NB4 (cell line): ENCODE measurements at regions not wholly inside any gene's neighbourhood (a gene's known extent, or its start where the extent isn't known, plus 50 kb on each side); places are given as distances from the start of the nearest gene placed in this dataset.

Experiments used
- DNase-seq: peaks from one replicate; pipeline ENCODE4 v3.0.0; 2010; ENCODE audit warnings: low read depth
- H3K4me3 ChIP-seq: one replicate; pipeline ENCODE4 v1.5.1; 2011; ENCODE audit warnings: mild to moderate bottlenecking, low read depth, low read length, moderate library complexity
- MYC ChIP-seq: IDR thresholded peaks from 2 replicates; pipeline ENCODE4 v1.6.1; 2011; ENCODE audit warnings: low read depth, low read length
- POLR2A ChIP-seq: IDR thresholded peaks from 2 replicates; pipeline ENCODE4 v1.6.1; 2011; ENCODE audit warnings: mild to moderate bottlenecking; ENCODE audit not compliant: insufficient read length; ENCODE audit errors: extremely low read depth
- TF ChIP-seq, protein P1 (sequence below): IDR thresholded peaks from 2 replicates; pipeline ENCODE4 v1.6.1; 2011; ENCODE audit warnings: low read depth, low read length
- TF ChIP-seq, protein P2 (sequence below): IDR thresholded peaks from one replicate; pipeline ENCODE4 v1.5.1; 2012; ENCODE audit warnings: low read depth, low read length

DNA sequence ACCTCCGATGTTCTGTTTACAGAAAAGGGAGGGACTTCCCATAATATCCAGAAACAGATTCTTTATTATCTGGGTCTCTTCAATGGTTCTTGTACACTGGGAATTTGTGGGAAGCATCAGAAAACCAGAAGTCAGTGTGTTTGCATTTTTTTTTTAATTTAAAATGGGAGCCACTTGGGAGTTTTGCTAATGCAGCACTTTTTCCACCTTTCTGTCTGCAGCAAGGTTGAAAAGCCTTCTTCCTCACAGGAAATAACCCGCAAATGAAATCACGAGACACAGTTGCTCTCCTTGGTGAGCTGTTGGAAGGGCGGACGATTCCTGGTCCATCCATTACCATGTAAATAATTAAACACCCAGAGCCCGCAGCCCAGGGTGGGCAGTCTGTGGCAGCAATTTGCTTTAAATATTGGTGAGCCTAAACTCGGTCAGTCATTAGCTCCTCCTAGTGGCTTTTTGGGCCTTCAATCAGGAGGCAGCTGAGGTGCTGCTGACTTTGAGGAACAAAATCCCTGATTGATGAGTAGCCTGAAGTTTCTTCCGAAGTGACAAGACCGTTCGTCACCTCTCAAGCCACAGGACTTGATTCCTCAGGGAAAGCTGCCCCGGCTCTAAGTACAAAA is 471.5 kb downstream of the EPHA4 start:
- H3K4me3 ChIP-seq: no peak overlapping the region
- no peak for DNase-seq
- no peak for TF ChIP-seq MYC
- TF ChIP-seq, protein P1, sequence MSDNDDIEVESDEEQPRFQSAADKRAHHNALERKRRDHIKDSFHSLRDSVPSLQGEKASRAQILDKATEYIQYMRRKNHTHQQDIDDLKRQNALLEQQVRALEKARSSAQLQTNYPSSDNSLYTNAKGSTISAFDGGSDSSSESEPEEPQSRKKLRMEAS: no peak
- TF ChIP-seq, protein P2, sequence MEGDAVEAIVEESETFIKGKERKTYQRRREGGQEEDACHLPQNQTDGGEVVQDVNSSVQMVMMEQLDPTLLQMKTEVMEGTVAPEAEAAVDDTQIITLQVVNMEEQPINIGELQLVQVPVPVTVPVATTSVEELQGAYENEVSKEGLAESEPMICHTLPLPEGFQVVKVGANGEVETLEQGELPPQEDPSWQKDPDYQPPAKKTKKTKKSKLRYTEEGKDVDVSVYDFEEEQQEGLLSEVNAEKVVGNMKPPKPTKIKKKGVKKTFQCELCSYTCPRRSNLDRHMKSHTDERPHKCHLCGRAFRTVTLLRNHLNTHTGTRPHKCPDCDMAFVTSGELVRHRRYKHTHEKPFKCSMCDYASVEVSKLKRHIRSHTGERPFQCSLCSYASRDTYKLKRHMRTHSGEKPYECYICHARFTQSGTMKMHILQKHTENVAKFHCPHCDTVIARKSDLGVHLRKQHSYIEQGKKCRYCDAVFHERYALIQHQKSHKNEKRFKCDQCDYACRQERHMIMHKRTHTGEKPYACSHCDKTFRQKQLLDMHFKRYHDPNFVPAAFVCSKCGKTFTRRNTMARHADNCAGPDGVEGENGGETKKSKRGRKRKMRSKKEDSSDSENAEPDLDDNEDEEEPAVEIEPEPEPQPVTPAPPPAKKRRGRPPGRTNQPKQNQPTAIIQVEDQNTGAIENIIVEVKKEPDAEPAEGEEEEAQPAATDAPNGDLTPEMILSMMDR: peak; percentile 1

DNA sequence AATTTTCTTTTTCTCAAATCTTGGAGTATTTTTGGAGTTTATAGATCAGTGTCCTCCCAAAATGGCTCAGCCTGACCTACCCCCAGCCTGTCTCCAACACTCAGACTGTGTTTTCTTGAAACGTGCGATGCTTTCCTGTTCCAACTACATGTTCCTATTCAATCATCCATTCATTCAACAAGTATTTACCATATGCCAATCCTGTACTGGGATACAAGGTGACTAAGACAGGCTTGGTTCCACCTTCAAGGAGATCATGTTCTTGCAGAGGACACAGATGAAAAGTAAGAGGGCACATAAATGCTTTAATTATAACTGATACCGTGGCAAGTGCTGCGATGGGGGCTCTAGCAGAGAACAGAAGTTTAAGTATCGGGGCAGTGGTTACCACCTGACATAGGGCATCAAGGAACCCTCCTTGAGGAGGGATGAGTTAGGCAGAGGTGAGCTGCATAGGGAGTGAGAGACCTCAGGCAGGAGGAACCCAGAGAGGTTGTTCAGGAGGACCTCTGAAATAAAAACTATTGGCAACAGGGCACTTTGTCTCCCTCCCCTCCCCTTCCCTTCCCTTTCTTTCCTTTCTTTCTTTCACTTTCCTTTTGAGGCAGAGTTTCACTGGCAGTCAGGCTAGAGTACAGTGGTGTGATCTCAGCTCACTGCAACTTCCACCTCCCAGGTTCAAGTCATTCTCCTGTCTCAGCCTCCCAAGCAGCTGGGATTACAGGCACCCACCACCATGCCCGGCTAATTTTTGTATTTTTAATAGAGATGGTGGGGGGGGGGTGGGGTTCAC is 469.0 kb downstream of the EPHA4 start:
- DNase-seq: no peak
- TF ChIP-seq, protein P2: no peak
- TF ChIP-seq POLR2A: no peak
- TF ChIP-seq, protein P1: no peak
- no peak for TF ChIP-seq MYC
- H3K4me3 ChIP-seq: no peak overlapping the region

DNA sequence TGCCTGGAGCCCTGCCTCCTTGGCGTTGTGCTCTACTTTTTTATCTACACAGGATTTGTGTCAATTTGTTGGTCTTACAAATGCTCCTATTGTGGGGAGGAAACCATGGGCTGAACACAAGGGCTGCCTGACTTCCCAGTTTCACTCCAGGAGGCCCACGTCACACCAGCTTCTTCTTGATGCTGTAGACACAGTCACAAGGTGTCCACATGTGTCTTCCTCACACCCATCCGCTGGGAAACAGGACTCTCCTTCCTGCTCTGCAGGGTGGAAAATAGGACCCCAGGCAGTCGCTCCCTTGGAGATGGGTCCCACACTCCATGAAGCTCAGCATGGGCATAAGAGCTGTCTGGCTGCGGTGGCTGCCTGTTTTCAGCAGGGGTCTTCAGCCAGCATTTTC is 468.2 kb downstream of the EPHA4 start:
- TF ChIP-seq MYC: no peak
- TF ChIP-seq, protein P1: no peak
- TF ChIP-seq, protein P2: no peak
- no peak for TF ChIP-seq POLR2A
- no peak for DNase-seq
- no peak overlapping the region for H3K4me3 ChIP-seq

DNA sequence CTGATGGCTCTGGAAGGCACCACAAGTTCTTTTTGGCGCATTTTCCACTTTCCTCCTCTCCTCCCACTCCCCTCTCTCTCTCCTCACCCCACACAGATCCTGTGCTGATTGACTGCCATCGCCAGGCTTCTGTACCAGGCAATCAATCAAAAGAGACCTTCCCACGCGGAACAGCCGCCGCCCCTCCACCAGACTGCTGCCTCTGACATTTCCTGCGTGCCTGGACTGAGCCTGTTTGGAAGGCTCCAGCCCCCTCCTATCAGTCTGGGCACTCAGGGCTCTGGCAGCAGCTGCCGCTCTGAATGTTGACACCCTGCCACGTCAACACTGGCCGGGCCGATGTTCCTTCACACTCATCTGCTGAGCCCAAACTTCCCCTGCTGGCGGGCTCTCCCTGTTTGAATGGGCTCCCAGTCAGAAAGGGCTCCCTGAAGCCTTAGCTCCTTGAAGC is 467.7 kb downstream of the EPHA4 start:
- H3K4me3 ChIP-seq: no peak overlapping the region
- DNase-seq: no peak
- TF ChIP-seq, protein P1: no peak
- TF ChIP-seq MYC (no peak), POLR2A (no peak)
- TF ChIP-seq, protein P2: no peak

DNA sequence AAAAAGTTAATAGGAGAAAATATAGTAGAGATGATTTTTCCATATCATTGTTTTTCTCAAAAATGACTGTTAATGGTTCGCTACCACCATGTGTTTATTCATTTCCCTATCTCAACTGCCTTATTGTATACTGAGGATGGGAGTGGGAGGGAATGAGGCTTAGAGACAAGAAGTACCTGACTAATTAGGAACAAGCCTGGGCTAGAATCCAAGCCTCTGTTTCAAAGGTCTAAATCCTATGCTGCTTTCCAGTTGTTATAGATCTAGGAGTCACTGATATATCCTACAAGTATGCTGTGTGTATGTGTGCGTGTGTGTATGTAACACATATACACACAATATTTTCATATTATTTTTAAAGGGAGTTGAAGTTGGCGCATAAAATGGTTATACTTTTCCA is 465.9 kb downstream of the EPHA4 start:
- DNase-seq: no peak
- no peak overlapping the region for H3K4me3 ChIP-seq
- TF ChIP-seq POLR2A (no peak), MYC (no peak)
- TF ChIP-seq, protein P1: no peak

DNA sequence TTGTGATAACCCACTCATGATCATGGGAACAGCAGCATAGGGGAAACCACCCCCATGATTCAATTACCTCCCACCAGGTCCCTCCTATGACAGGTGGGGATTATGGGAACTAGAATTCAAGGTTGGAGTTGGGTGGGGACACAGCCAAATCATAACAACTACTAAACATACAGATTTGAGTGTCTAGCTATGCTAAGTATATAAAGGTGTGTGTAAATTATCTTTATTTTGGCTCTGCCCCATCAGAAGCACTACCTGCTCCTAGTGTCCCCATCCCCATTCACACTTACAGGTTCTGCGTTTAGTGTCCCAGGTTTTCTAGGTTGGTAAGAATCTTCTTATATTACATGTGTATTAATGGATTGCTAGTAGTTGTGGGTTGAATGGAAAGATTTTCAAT is 464.7 kb downstream of the EPHA4 start:
- DNase-seq: no peak
- no peak overlapping the region for H3K4me3 ChIP-seq
- TF ChIP-seq POLR2A (no peak), MYC (no peak)
- TF ChIP-seq, protein P1: no peak
- TF ChIP-seq, protein P2: no peak
